ENCODE measurements at regions not wholly inside any gene's neighbourhood (a gene's known extent, or its start where the extent isn't known, plus 50 kb on each side); places are given as distances from the start of the nearest gene placed in this dataset.
"Not testable (repeated sequence)": the region's sequence is repeated elsewhere in the genome, so short reads cannot be mapped to it uniquely, and the experiment has no call there.

- DNase-seq (ENCODE audit: low spot score), result no peak
These were observed 129.1 kb upstream of the OLIG3 start for GRCh38 chr6:137623293-137623692.

GRCh38 chr6:137625100-137625661 is 131.0 kb upstream of the OLIG3 start:
- DNase-seq (ENCODE audit: low spot score), result no peak

- no peak for DNase-seq (ENCODE audit: low spot score)
These were observed 131.6 kb upstream of the OLIG3 start for GRCh38 chr6:137625808-137626207.

GRCh38 chr6:137630666-137631065 is 136.5 kb upstream of the OLIG3 start:
- DNase-seq (ENCODE audit: low spot score), result no peak

- DNase-seq (ENCODE audit: low spot score), result no peak
These were observed 137.1 kb upstream of the OLIG3 start for GRCh38 chr6:137631323-137631722.

GRCh38 chr6:137634177-137634576 is 140.0 kb upstream of the OLIG3 start:
- not testable (repeated sequence) for DNase-seq (ENCODE audit: low spot score)

GRCh38 chr6:137637121-137637520 is 142.9 kb upstream of the OLIG3 start:
- no peak for DNase-seq (ENCODE audit: low spot score)

GRCh38 chr6:137638926-137639706 is 144.9 kb upstream of the OLIG3 start:
- DNase-seq (ENCODE audit: low spot score), result no peak

- no peak for DNase-seq (ENCODE audit: low spot score)
These were observed 145.9 kb upstream of the OLIG3 start for GRCh38 chr6:137640086-137640485.

GRCh38 chr6:137641474-137642077 is 147.4 kb upstream of the OLIG3 start:
- peak; percentile 57 for DNase-seq (ENCODE audit: low spot score)

GRCh38 chr6:137643210-137643609 is 149.0 kb upstream of the OLIG3 start:
- DNase-seq (ENCODE audit: low spot score), result not testable (repeated sequence)

GRCh38 chr6:137643644-137644043 is 149.4 kb upstream of the OLIG3 start:
- not testable (repeated sequence) for DNase-seq (ENCODE audit: low spot score)

- no peak for DNase-seq (ENCODE audit: low spot score)
These were observed 151.7 kb upstream of the OLIG3 start for GRCh38 chr6:137645850-137646249.

GRCh38 chr6:137646484-137646883 is 152.3 kb upstream of the OLIG3 start:
- no peak for DNase-seq (ENCODE audit: low spot score)

- DNase-seq (ENCODE audit: low spot score), result no peak
These were observed 153.7 kb upstream of the OLIG3 start for GRCh38 chr6:137647762-137648447.

GRCh38 chr6:137650720-137651119 is 156.5 kb upstream of the OLIG3 start:
- no peak for DNase-seq (ENCODE audit: low spot score)

- DNase-seq (ENCODE audit: low spot score), result no peak
These were observed 157.0 kb upstream of the OLIG3 start for GRCh38 chr6:137651178-137651577.

- DNase-seq (ENCODE audit: low spot score), result no peak
These were observed 157.6 kb upstream of the OLIG3 start for GRCh38 chr6:137651591-137652335.

GRCh38 chr6:137652961-137653705 is 158.9 kb upstream of the OLIG3 start:
- DNase-seq (ENCODE audit: low spot score), result no peak

- no peak for DNase-seq (ENCODE audit: low spot score)
These were observed 159.5 kb upstream of the OLIG3 start for GRCh38 chr6:137653706-137654059.

All from SK-N-DZ (cell line).